H1 (cell line): ENCODE measurements at regions not wholly inside any gene's neighbourhood (a gene's known extent, or its start where the extent isn't known, plus 50 kb on each side); places are given as distances from the start of the nearest gene placed in this dataset.

Experiments
- CTCF ChIA-PET: fragments of 300-600 bp; sonication (Branson Sonifier 250); formaldehyde crosslinking; loops from one replicate; lab custom pipeline; 2021; ENCODE audit not compliant: partially characterized antibody; lab: Charles Lee
- POLR2A ChIA-PET: fragments of 300-600 bp; sonication (Branson Sonifier 250); formaldehyde crosslinking; loops from one replicate; lab custom pipeline; 2021; ENCODE audit warnings: inconsistent platforms; ENCODE audit not compliant: partially characterized antibody; lab: Charles Lee
- DNase-seq, 2 experiments: peaks; one replicate each; pipeline versions ENCODE4 v3.0.0 to v3.0.0-alpha.2; 2010 to 2022; ENCODE audit warnings: low spot score in 2 of 2, low read depth in 1 of 2, mixed read lengths in 1 of 2
- FAIRE-seq: peaks from 2 replicates; lab custom pipeline; 2011; peaks lifted over from hg19 to GRCh38; lab: Jason Lieb, UNC
- H2AFZ ChIP-seq: 2 replicates; pipeline ENCODE4 v1.8.1; 2012; ENCODE audit warnings: low read length, inconsistent platforms
- H2AK5ac ChIP-seq: 2 replicates; pipeline ENCODE4 v1.6.1; 2013; ENCODE audit warnings: low read depth, low read length
- H2BK120ac ChIP-seq: replicated peaks from 2 replicates; pipeline ENCODE3; 2013; ENCODE audit warnings: low read depth, low read length, inconsistent platforms
- H2BK12ac ChIP-seq: 2 replicates; pipeline ENCODE4 v1.6.1; 2013; ENCODE audit warnings: low read depth, low read length
- H2BK15ac ChIP-seq: 2 replicates; pipeline ENCODE4 v1.6.1; 2013; ENCODE audit warnings: low read length
- H2BK20ac ChIP-seq: 2 replicates; pipeline ENCODE4 v1.6.1; 2013; ENCODE audit warnings: low read length
- H2BK5ac ChIP-seq: 2 replicates; pipeline ENCODE4 v1.6.1; 2013; ENCODE audit warnings: low read depth, low read length
- H3K14ac ChIP-seq: 2 replicates; pipeline ENCODE4 v1.6.1; 2013; ENCODE audit warnings: inconsistent platforms; ENCODE audit not compliant: insufficient read length
- H3K18ac ChIP-seq: 2 replicates; pipeline ENCODE4 v1.6.1; 2013; ENCODE audit warnings: low read length; ENCODE audit errors: extremely low read depth
- H3K23ac ChIP-seq: 2 replicates; pipeline ENCODE4 v1.6.1; 2013; ENCODE audit warnings: inconsistent platforms; ENCODE audit not compliant: insufficient read length
- H3K23me2 ChIP-seq: 2 replicates; pipeline ENCODE4 v1.6.1; 2013; ENCODE audit warnings: low read depth, low read length
- H3K27ac ChIP-seq: 2 replicates; pipeline ENCODE4 v1.6.1; 2011; ENCODE audit warnings: low read depth, low read length, inconsistent platforms
- H3K27me3 ChIP-seq, 4 experiments: replicated peaks in 1 of 4; 1 replicate in 1 of 4; 2 replicates in 3 of 4; pipeline versions ENCODE4 v1.6.1 to v1.8.1; 2011 to 2013; ENCODE audit warnings: low read length in 3 of 4, mild to moderate bottlenecking in 3 of 4, inconsistent platforms in 2 of 4, mixed read lengths in 2 of 4, moderate library complexity in 1 of 4; ENCODE audit not compliant: control insufficient read depth in 3 of 4, insufficient read depth in 3 of 4; ENCODE audit errors: extremely low read depth in 1 of 4
- H3K36me3 ChIP-seq, 4 experiments: 2 replicates each; pipeline versions ENCODE4 v1.6.1 to v1.8.1; 2011 to 2013; ENCODE audit warnings: mild to moderate bottlenecking in 4 of 4, low read length in 3 of 4, moderate library complexity in 2 of 4, control low read depth in 1 of 4, inconsistent platforms in 1 of 4; ENCODE audit not compliant: insufficient read depth in 4 of 4, control insufficient read depth in 2 of 4
- H3K4ac ChIP-seq: replicated peaks from 2 replicates; pipeline ENCODE3; 2013; ENCODE audit warnings: low read length, low read depth, mixed read lengths, inconsistent platforms; ENCODE audit not compliant: insufficient read length
- H3K4me1 ChIP-seq, 4 experiments: replicated peaks in 1 of 4; 1 replicate in 1 of 4; 2 replicates in 3 of 4; pipeline versions ENCODE4 v1.6.1 to v1.8.1; 2011 to 2013; ENCODE audit warnings: low read length in 3 of 4, inconsistent platforms in 2 of 4, mixed read lengths in 1 of 4; ENCODE audit not compliant: insufficient read depth in 4 of 4, control insufficient read depth in 3 of 4
- H3K4me2 ChIP-seq, 2 experiments: 2 replicates each; pipeline versions ENCODE4 v1.6.1 to v1.8.1; 2011 to 2013; ENCODE audit warnings: low read depth in 2 of 2, low read length in 2 of 2, control low read depth in 1 of 2, inconsistent platforms in 1 of 2, mild to moderate bottlenecking in 1 of 2; ENCODE audit not compliant: insufficient read depth in 1 of 2
- H3K4me3 ChIP-seq, 4 experiments: fragments of 200-600, 300-600 bp in 1 of 4; sonication (generic), shearing (Covaris generic), sonication (Bioruptor Twin) in 1 of 4; 2 replicates each; pipeline versions ENCODE4 v1.5.1 to v1.8.1; 2011 to 2016; ENCODE audit warnings: low read length in 4 of 4, low read depth in 3 of 4, control low read depth in 2 of 4, inconsistent platforms in 2 of 4, mild to moderate bottlenecking in 2 of 4, mixed read lengths in 1 of 4, moderate library complexity in 1 of 4; ENCODE audit not compliant: insufficient read depth in 2 of 4; ENCODE audit errors: extremely low read depth in 1 of 4
- H3K56ac ChIP-seq: replicated peaks from 2 replicates; pipeline ENCODE3; 2013; ENCODE audit warnings: low read depth, mild to moderate bottlenecking, mixed read lengths, low read length, inconsistent platforms; ENCODE audit not compliant: insufficient read length
- H3K79me1 ChIP-seq: 2 replicates; pipeline ENCODE4 v1.6.1; 2013; ENCODE audit warnings: low read depth, low read length, control low read depth
- H3K79me2 ChIP-seq, 2 experiments: 2 replicates each; pipeline versions ENCODE4 v1.6.1 to v1.8.1; 2012 to 2013; ENCODE audit warnings: low read length in 2 of 2, mild to moderate bottlenecking in 2 of 2, inconsistent platforms in 1 of 2; ENCODE audit not compliant: insufficient read depth in 2 of 2, control insufficient read depth in 1 of 2
- H3K9ac ChIP-seq, 4 experiments: replicated peaks in 1 of 4; 1 replicate in 1 of 4; 2 replicates in 3 of 4; pipeline versions ENCODE4 v1.6.1 to v1.8.1; 2011 to 2013; ENCODE audit warnings: low read depth in 3 of 4, low read length in 3 of 4, control low read depth in 2 of 4, mild to moderate bottlenecking in 2 of 4, moderate library complexity in 2 of 4, inconsistent platforms in 1 of 4; ENCODE audit errors: extremely low read depth in 1 of 4
- H3K9me3 ChIP-seq, 2 experiments: 2 replicates each; pipeline versions ENCODE4 v1.6.1 to v1.8.1; 2012 to 2013; ENCODE audit warnings: mild to moderate bottlenecking in 2 of 2, moderate library complexity in 2 of 2, control low read depth in 1 of 2, inconsistent platforms in 1 of 2, low read depth in 1 of 2, low read length in 1 of 2, mixed read lengths in 1 of 2; ENCODE audit not compliant: insufficient read depth in 2 of 2
- H4K20me1 ChIP-seq, 2 experiments: replicated peaks in 1 of 2; 2 replicates each; pipeline versions ENCODE3 to v1.8.1; 2011 to 2013; ENCODE audit warnings: inconsistent platforms in 2 of 2, low read length in 2 of 2, mild to moderate bottlenecking in 1 of 2; ENCODE audit not compliant: insufficient read depth in 2 of 2, control insufficient read depth in 1 of 2
- H4K5ac ChIP-seq: 2 replicates; pipeline ENCODE4 v1.6.1; 2013; ENCODE audit warnings: low read length, low read depth, mixed read lengths, inconsistent platforms; ENCODE audit not compliant: insufficient read length
- H4K8ac ChIP-seq: 2 replicates; pipeline ENCODE4 v1.8.0; 2013; ENCODE audit warnings: mild to moderate bottlenecking, moderate library complexity, low read length, inconsistent platforms; ENCODE audit not compliant: insufficient read depth; ENCODE audit errors: extremely low read depth
- H4K91ac ChIP-seq: replicated peaks from 2 replicates; pipeline ENCODE3; 2013; ENCODE audit warnings: low read length, mixed read lengths, inconsistent platforms; ENCODE audit not compliant: insufficient read length
- BCL11A ChIP-seq, 2 experiments: IDR thresholded peaks; one replicate each; pipeline ENCODE4 v1.6.1; 2011; ENCODE audit warnings: low read depth in 2 of 2, low read length in 2 of 2, mild to moderate bottlenecking in 2 of 2
- EP300 ChIP-seq, 2 experiments: IDR thresholded peaks; 1 replicate in 1 of 2; 2 replicates in 1 of 2; pipeline ENCODE4 v1.6.1; 2011 to 2012; ENCODE audit warnings: low read depth in 2 of 2, low read length in 2 of 2, mild to moderate bottlenecking in 2 of 2, borderline replicate concordance in 1 of 2, inconsistent platforms in 1 of 2, moderate library complexity in 1 of 2
- EZH2 ChIP-seq: fragments of 200-600 bp; sonication (generic); IDR thresholded peaks from 2 replicates; pipeline ENCODE4 v1.7.1; 2012; ENCODE audit warnings: low read depth, mild to moderate bottlenecking, moderate library complexity, low read length, inconsistent platforms; ENCODE audit not compliant: severe bottlenecking
- HDAC2 ChIP-seq, 2 experiments: fragments of 300-600 bp in 1 of 2; sonication (generic) in 1 of 2; IDR thresholded peaks; 2 replicates each; pipeline ENCODE4 v1.6.1; 2011 to 2012; ENCODE audit warnings: low read depth in 2 of 2, low read length in 2 of 2, mild to moderate bottlenecking in 2 of 2, moderate library complexity in 2 of 2, borderline replicate concordance in 1 of 2, inconsistent platforms in 1 of 2
- HDAC6 ChIP-seq: IDR thresholded peaks from one replicate; pipeline ENCODE4 v1.7.1; 2012; ENCODE audit warnings: low read depth, mild to moderate bottlenecking, inconsistent platforms, low read length, moderate library complexity
- RNF2 ChIP-seq: fragments of 200-900, 300-1000 bp; sonication (generic); IDR thresholded peaks from 2 replicates; pipeline ENCODE4 v1.7.1; 2016; ENCODE audit warnings: borderline replicate concordance, low read depth, mild to moderate bottlenecking, antibody characterized with exemption, low read length; ENCODE audit not compliant: poor library complexity, severe bottlenecking; ENCODE audit errors: missing control alignments
- SUZ12 ChIP-seq: fragments of 200-600 bp; sonication (generic); IDR thresholded peaks from 2 replicates; pipeline ENCODE4 v1.6.1; 2012; ENCODE audit warnings: mild to moderate bottlenecking, inconsistent platforms, low read length, moderate library complexity, mixed read lengths
- YY1 ChIP-seq: IDR thresholded peaks from 2 replicates; pipeline ENCODE4 v1.6.1; 2011; ENCODE audit warnings: low read depth, mild to moderate bottlenecking, low read length
- WGBS, 2 experiments: shearing (Covaris generic) in 1 of 2; methylation state at CpG; one replicate each; pipeline versions ENCODE4 v1.1.6 to v1.1.7; 2013 to 2015; ENCODE audit warnings: low lambda C conversion rate in 2 of 2, mixed read lengths in 2 of 2, inconsistent platforms in 1 of 2, low coverage in 1 of 2, missing lambda C conversion rate in 1 of 2; ENCODE audit not compliant: insufficient replicate concordance in 2 of 2, insufficient coverage in 1 of 2, insufficient read length in 1 of 2; ENCODE audit errors: extremely low coverage in 1 of 2, missing lambda C conversion rate in 1 of 2; 5-methylcytosine and 5-hydroxymethylcytosine counted together

- no peak overlapping the region for H2AFZ ChIP-seq
- no peak overlapping the region for H3K4ac ChIP-seq
- H3K23ac ChIP-seq, result no peak overlapping the region
- H4K8ac ChIP-seq, result no peak overlapping the region
- no peak overlapping the region for H4K5ac ChIP-seq
- no peak for FAIRE-seq
- H3K4me1 ChIP-seq, result no peaks in the 10 kb centered on the region
- H4K20me1 ChIP-seq, result no peaks in the 10 kb centered on the region
- no peak overlapping the region for H3K14ac ChIP-seq
- H2BK20ac ChIP-seq, result no peak overlapping the region
- H3K79me1 ChIP-seq, result no peaks in the 10 kb centered on the region
- H3K79me2 ChIP-seq, result no peaks in the 10 kb centered on the region
- H3K56ac ChIP-seq, result no peak overlapping the region
- no peaks in the 10 kb centered on the region for H3K9me3 ChIP-seq
- no peak overlapping the region for H2BK12ac ChIP-seq
- no peak overlapping the region for H2BK120ac ChIP-seq
- H2BK15ac ChIP-seq, result no peak overlapping the region
- ChIA-PET POLR2A (no interaction called here), CTCF (interaction anchor here (1.5 kb wide), 1 partner anchor 271 kb away, joined by 8 read pairs; no protein-coding TSS in a partner anchor)
- H3K27me3 ChIP-seq, result no peaks in the 10 kb centered on the region
- no peaks in the 10 kb centered on the region for H3K23me2 ChIP-seq
- no peak for DNase-seq
- no peak overlapping the region for H2AK5ac ChIP-seq
- no peaks in the 10 kb centered on the region for H3K36me3 ChIP-seq
- no peak overlapping the region for H3K4me3 ChIP-seq
- H2BK5ac ChIP-seq, result no peak overlapping the region
- 96% methylated on average over 10 of the region's 10 CpGs; no CpG with 5 or more reads in 1 of the 2 experiments for WGBS, 2 experiments
- H3K27ac ChIP-seq, result no peak overlapping the region
- no peak overlapping the region for H3K9ac ChIP-seq
- H3K18ac ChIP-seq, result no peak overlapping the region
- no peak overlapping the region for H3K4me2 ChIP-seq
- H4K91ac ChIP-seq, result no peak overlapping the region
- TF ChIP-seq EP300 (IDR thresholded peaks at IDR 0.05; ENCODE audit: borderline replicate concordance in 1 of 2, low read depth in 2 of 2, low read length in 2 of 2) (no peak), EZH2 (no peak), SUZ12 (no peak), HDAC6 (no peak), YY1 (no peak), BCL11A (IDR thresholded peaks at IDR 0.05; ENCODE audit: low read depth in 2 of 2, low read length in 2 of 2) (no peak), HDAC2 (IDR thresholded peaks at IDR 0.05; ENCODE audit: borderline replicate concordance in 1 of 2, low read depth in 2 of 2, low read length in 2 of 2) (no peak), RNF2 (no peak)
These were observed 190.7 kb upstream of the PDE4D start for GRCh38 chr5:60084226-60084625.
